Nephron (organoid): ENCODE measurements at regions not wholly inside any gene's neighbourhood (a gene's known extent, or its start where the extent isn't known, plus 50 kb on each side); places are given as distances from the start of the nearest gene placed in this dataset.

Experiments
- H3K27ac Mint-ChIP-seq, 3 experiments: 2 replicates each; pipeline ENCODE4 v1.8.0; 2020; ENCODE audit warnings: mixed read lengths in 3 of 3, mild to moderate bottlenecking in 2 of 3, moderate library complexity in 1 of 3
- H3K27me3 Mint-ChIP-seq: 2 replicates; pipeline ENCODE4 v1.8.0; 2021; ENCODE audit warnings: low read depth, mild to moderate bottlenecking, moderate library complexity, mixed read lengths
- H3K36me3 Mint-ChIP-seq: 2 replicates; pipeline ENCODE4 v1.8.0; 2020; ENCODE audit warnings: low read depth, mixed read lengths
- H3K4me1 Mint-ChIP-seq: 2 replicates; pipeline ENCODE4 v1.8.0; 2020; ENCODE audit warnings: mixed read lengths
- H3K4me3 Mint-ChIP-seq, 3 experiments: 2 replicates each; pipeline ENCODE4 v1.8.0; 2020; ENCODE audit warnings: mild to moderate bottlenecking in 3 of 3, mixed read lengths in 3 of 3, moderate library complexity in 2 of 3
- H3K9me3 Mint-ChIP-seq: 2 replicates; pipeline ENCODE4 v1.8.0; 2020; ENCODE audit warnings: mixed read lengths
- TF ChIP-seq, protein P1 (sequence below), 3 experiments: fragments of 200-600 bp; sonication (generic); IDR thresholded peaks; one replicate each; pipeline ENCODE4 v1.5.0; 2021; ENCODE audit warnings: antibody characterized with exemption in 3 of 3; ENCODE audit not compliant: unreplicated experiment in 3 of 3

DNA sequence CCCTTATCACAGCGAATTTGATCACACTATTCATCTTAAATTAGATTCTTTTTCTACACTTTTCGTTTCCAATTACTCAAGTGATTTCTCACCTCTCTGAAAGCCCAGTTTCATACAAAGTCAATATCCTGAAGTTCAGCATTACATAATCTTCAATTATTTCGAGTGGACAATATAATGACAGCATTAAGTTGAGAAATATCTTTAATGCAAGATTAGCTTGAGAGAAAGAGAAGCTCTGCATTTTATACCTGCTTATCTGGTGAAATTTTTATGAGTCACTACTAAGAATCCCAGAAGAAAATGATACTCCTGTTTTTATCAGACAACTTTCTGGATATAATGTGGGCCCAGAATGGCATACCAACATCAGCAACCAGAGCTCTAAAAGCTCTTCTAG lies 509.6 kb downstream of the KCNJ2 start:
- no peaks in the 10 kb centered on the region for H3K36me3 Mint-ChIP-seq
- no peaks in the 10 kb centered on the region for H3K9me3 Mint-ChIP-seq
- no peak overlapping the region for H3K27ac Mint-ChIP-seq
- TF ChIP-seq, protein P1, sequence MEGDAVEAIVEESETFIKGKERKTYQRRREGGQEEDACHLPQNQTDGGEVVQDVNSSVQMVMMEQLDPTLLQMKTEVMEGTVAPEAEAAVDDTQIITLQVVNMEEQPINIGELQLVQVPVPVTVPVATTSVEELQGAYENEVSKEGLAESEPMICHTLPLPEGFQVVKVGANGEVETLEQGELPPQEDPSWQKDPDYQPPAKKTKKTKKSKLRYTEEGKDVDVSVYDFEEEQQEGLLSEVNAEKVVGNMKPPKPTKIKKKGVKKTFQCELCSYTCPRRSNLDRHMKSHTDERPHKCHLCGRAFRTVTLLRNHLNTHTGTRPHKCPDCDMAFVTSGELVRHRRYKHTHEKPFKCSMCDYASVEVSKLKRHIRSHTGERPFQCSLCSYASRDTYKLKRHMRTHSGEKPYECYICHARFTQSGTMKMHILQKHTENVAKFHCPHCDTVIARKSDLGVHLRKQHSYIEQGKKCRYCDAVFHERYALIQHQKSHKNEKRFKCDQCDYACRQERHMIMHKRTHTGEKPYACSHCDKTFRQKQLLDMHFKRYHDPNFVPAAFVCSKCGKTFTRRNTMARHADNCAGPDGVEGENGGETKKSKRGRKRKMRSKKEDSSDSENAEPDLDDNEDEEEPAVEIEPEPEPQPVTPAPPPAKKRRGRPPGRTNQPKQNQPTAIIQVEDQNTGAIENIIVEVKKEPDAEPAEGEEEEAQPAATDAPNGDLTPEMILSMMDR (IDR thresholded peaks at IDR 0.05; ENCODE audit: unreplicated experiment in 3 of 3) = no peak
- H3K4me1 Mint-ChIP-seq = no peaks in the 10 kb centered on the region
- H3K27me3 Mint-ChIP-seq = peaks cover 4% of the 10 kb centered on the region
- no peak overlapping the region for H3K4me3 Mint-ChIP-seq

DNA sequence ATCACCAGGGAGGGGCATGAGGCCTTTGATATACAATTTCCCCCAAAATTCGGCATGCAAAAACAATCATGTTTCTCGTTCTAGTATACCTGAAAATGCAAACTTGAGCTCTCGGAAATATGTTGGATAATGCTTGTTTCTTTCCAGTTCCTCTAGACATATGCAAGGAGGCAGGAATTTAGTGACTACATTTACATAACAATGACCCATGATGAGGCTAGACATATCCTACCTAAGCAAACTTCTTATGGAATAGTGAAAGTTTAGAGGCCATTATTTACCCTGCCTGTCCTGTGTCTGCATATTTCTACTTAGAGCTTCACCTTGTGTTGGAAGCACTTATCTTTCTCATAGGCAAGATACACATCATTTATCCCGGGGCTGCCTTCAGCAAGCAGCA lies 514.6 kb downstream of the KCNJ2 start:
- no peaks in the 10 kb centered on the region for H3K36me3 Mint-ChIP-seq

DNA sequence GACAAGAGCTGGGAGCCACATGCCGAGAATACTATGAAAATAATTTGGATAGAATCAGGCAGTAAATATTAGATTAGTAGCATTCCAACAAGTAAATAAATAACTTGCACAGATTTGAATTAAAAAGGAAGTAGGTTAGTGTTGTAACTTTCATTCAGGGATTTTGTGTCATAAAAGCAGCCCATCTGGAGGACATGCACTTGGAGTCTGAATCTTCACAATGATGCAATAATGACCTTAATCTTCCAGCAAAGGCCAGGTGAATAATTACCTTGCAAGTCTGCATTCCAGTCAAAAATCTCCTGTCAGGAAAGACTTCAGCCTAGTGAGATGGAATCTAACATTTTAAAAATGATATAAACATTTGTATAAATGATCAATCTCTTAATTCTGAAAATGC lies 518.1 kb downstream of the KCNJ2 start:
- Mint-ChIP-seq H3K9me3 (peaks cover 3% of the 10 kb centered on the region), H3K27me3 (peaks cover 3% of the 10 kb centered on the region), H3K36me3 (no peaks in the 10 kb centered on the region), H3K4me1 (no peaks in the 10 kb centered on the region), H3K27ac (peak overlapping the region; percentile 64 to 81 (median 70)), H3K4me3 (no peak overlapping the region)
- TF ChIP-seq, protein P1 (IDR thresholded peaks at IDR 0.05; ENCODE audit: unreplicated experiment in 3 of 3) = no peak

More for the DNA sequence above, 514.6 kb downstream of the KCNJ2 start:
- Mint-ChIP-seq H3K4me1 (no peaks in the 10 kb centered on the region), H3K27ac (no peak overlapping the region), H3K27me3 (peaks cover 4% of the 10 kb centered on the region), H3K4me3 (no peak overlapping the region), H3K9me3 (peaks cover 3% of the 10 kb centered on the region)
- TF ChIP-seq, protein P1 (IDR thresholded peaks at IDR 0.05; ENCODE audit: unreplicated experiment in 3 of 3) = no peak

DNA sequence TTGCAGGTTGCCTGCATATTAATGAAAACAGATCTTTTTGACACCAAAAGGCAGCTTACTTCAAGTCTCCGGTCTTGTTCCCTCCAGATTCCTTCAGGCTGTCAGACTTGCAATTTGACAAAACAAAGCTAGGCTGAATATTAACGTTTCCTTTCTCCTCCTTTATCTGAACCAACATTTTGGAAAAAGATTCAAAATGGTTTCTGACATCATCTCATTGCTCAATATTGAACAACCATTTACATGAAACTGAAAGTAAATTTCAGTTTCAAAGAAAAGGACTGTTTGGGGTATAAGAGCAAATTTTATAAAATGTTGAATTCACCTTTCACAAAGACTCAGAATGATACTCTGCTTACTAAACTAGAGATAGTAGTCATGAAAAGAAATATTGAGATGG lies 521.8 kb downstream of the KCNJ2 start:
- H3K9me3 Mint-ChIP-seq = peaks cover 8% of the 10 kb centered on the region
- no peaks in the 10 kb centered on the region for H3K36me3 Mint-ChIP-seq
- H3K4me1 Mint-ChIP-seq = no peaks in the 10 kb centered on the region
- no peak overlapping the region for H3K4me3 Mint-ChIP-seq
- no peaks in the 10 kb centered on the region for H3K27me3 Mint-ChIP-seq
- no peak overlapping the region for H3K27ac Mint-ChIP-seq
- TF ChIP-seq, protein P1 (IDR thresholded peaks at IDR 0.05; ENCODE audit: unreplicated experiment in 3 of 3) = no peak

DNA sequence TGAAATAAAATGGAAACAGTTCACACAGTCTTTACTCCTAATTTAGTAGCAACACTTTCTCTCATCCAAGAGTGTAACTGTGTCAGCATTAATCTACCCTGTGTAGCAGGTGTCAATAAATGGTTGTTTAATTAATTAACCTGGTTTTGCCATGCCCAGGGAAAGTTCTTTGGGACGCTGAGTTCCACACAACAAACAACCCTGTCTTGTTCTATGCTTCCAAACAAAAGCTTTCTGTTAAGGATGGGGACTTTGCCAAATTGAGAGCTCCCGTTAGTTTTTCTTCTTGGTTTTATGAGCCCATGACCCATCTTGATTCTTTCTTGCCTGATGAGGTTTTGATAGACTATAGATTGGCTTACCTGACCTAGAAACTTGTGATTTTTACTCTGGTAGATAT lies 530.1 kb downstream of the KCNJ2 start:
- H3K4me1 Mint-ChIP-seq = no peaks in the 10 kb centered on the region
- H3K36me3 Mint-ChIP-seq = no peaks in the 10 kb centered on the region
- H3K9me3 Mint-ChIP-seq = peaks cover 5% of the 10 kb centered on the region
- H3K27ac Mint-ChIP-seq = no peak overlapping the region
- no peak overlapping the region for H3K4me3 Mint-ChIP-seq
- TF ChIP-seq, protein P1 (IDR thresholded peaks at IDR 0.05; ENCODE audit: unreplicated experiment in 3 of 3) = no peak
- H3K27me3 Mint-ChIP-seq = no peaks in the 10 kb centered on the region

DNA sequence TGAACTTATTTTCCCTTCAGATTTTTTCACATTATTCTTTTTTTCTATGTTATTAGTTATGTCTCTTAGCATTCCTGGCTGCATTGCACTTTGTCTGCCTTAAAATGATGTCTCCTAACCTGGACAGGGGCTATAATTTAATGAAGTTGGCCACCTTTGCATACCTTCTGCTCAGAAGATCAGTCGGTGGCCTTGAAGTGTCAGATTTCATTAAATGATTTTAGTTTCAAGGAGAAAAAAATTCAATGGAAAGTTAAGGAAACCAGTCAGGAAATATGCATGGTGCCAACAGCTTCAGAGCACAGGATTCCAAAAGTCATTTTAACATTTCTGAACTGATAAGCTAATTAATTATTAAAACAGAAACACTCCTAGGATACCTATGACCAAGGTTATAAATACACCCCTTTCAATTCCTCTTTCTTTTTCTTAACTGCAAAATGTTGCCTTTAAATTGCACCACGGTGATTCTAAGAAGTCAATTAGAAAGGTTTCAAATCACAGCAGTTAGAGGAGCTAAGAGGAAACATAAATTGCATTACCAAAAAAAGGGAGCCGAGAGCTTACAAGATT lies 533.4 kb downstream of the KCNJ2 start:
- Mint-ChIP-seq H3K4me1 (no peaks in the 10 kb centered on the region), H3K27ac (no peak overlapping the region), H3K27me3 (no peaks in the 10 kb centered on the region), H3K4me3 (no peak overlapping the region), H3K36me3 (no peaks in the 10 kb centered on the region), H3K9me3 (peaks cover 2% of the 10 kb centered on the region)
- TF ChIP-seq, protein P1 (IDR thresholded peaks at IDR 0.05; ENCODE audit: unreplicated experiment in 3 of 3) = no peak
